PC-9 (cell line): ENCODE measurements at regions not wholly inside any gene's neighbourhood (a gene's known extent, or its start where the extent isn't known, plus 50 kb on each side); places are given as distances from the start of the nearest gene placed in this dataset.
"Not testable (repeated sequence)": the region's sequence is repeated elsewhere in the genome, so short reads cannot be mapped to it uniquely, and the experiment has no call there.

ENCODE experiments used
- BruUV-seq: library from RNA; stranded (reverse); fragments of 400-500 nt; replicated peaks from 2 replicates; lab custom pipeline; 2021; lab: Mats Ljungman, UMichigan
- CTCF ChIA-PET: fragments of 300-600 bp; sonication (Branson Sonifier 250); formaldehyde crosslinking; loops from one replicate; lab custom pipeline; 2022; ENCODE audit warnings: antibody characterized with exemption; lab: Charles Lee
- POLR2A ChIA-PET: fragments of 300-600 bp; sonication (Branson Sonifier 250); formaldehyde crosslinking; loops from one replicate; lab custom pipeline; 2022; ENCODE audit warnings: antibody characterized with exemption; ENCODE audit not compliant: unreplicated experiment; lab: Charles Lee
- DNase-seq, 2 experiments: peaks; one replicate each; pipeline versions ENCODE4 v3.0.0 to v3.0.0-alpha.2; 2015 to 2022; ENCODE audit warnings: mixed read lengths in 1 of 2
- H2AFZ ChIP-seq: fragments of 200-600 bp; sonication (generic); 2 replicates; pipeline ENCODE4 v1.8.1; 2017; ENCODE audit warnings: antibody characterized with exemption
- H3F3A ChIP-seq: fragments of 200-600 bp; sonication (generic); 2 replicates; pipeline ENCODE4 v1.8.1; 2017; ENCODE audit warnings: antibody characterized with exemption, mild to moderate bottlenecking, low read depth; ENCODE audit not compliant: insufficient read depth
- H3K27ac ChIP-seq: fragments of 200-600 bp; sonication (generic); 2 replicates; pipeline ENCODE4 v1.6.1; 2016; ENCODE audit warnings: mixed run types
- H3K27me3 ChIP-seq: fragments of 200-600 bp; sonication (generic); 2 replicates; pipeline ENCODE4 v1.6.1; 2016; ENCODE audit warnings: low read depth, mixed run types; ENCODE audit not compliant: insufficient read depth
- H3K36me3 ChIP-seq: fragments of 200-600 bp; sonication (generic); 2 replicates; pipeline ENCODE4 v1.6.1; 2016; ENCODE audit warnings: low read depth, mixed run types
- H3K4me1 ChIP-seq: fragments of 200-600 bp; sonication (generic); replicated peaks from 2 replicates; pipeline ENCODE4 v1.6.1; 2016; ENCODE audit warnings: mixed run types; ENCODE audit not compliant: insufficient read depth
- H3K4me2 ChIP-seq: fragments of 200-600 bp; sonication (generic); 2 replicates; pipeline ENCODE4 v1.6.1; 2017; ENCODE audit warnings: mixed run types
- H3K4me3 ChIP-seq: fragments of 200-600 bp; sonication (generic); 2 replicates; pipeline ENCODE4 v1.6.1; 2016; ENCODE audit warnings: mixed run types
- H3K79me2 ChIP-seq: fragments of 200-600 bp; sonication (generic); 2 replicates; pipeline ENCODE4 v1.6.1; 2017; ENCODE audit warnings: low read depth, mixed run types
- H3K9me2 ChIP-seq: fragments of 200-600 bp; sonication (generic); 2 replicates; pipeline ENCODE4 v1.8.1; 2017; ENCODE audit warnings: mild to moderate bottlenecking; ENCODE audit not compliant: insufficient read depth
- H3K9me3 ChIP-seq: fragments of 200-600 bp; sonication (generic); 2 replicates; pipeline ENCODE4 v1.8.1; 2016; ENCODE audit warnings: low read depth; ENCODE audit not compliant: insufficient read depth
- H4K20me1 ChIP-seq: fragments of 200-600 bp; sonication (generic); 2 replicates; pipeline ENCODE4 v1.8.1; 2017; ENCODE audit not compliant: insufficient read depth
- intact Hi-C: fragments of 100-400 bp; cut with micrococcal nuclease; formaldehyde crosslinking; loops from one replicate; pipeline ENCODE4 v1.10.0; 2022; ENCODE audit not compliant: unreplicated experiment

GRCh38 chr7:76956531-76956930 is 75.6 kb downstream of the SPDYE17 start:
- H3K4me1 ChIP-seq, H3F3A ChIP-seq, H4K20me1 ChIP-seq, H3K4me2 ChIP-seq, CTCF ChIA-PET, H3K9me3 ChIP-seq, H3K9me2 ChIP-seq, H3K27me3 ChIP-seq, H3K79me2 ChIP-seq, H3K4me3 ChIP-seq, H3K36me3 ChIP-seq, DNase-seq, H3K27ac ChIP-seq, POLR2A ChIA-PET, BruUV-seq, H2AFZ ChIP-seq, intact Hi-C loops: not testable (repeated sequence)

DNA sequence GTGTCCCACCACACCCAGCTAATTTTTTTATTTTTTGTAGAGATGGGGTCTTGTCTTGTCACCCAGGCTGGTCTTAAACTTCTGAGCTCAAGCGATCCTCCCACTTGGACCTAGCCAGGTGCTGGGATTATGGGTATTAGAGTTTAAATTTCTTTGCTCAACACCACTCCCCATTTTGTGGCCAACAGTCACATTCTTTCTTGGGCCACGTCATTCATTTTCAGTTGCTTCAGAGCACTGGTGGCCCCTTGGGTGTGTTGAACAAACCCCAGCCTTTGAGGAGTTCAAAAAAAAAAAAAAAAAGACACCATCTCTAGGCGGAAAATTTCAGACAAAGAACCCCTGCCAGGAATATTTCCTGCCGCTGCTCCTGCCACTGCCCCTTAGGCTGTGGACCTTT is 77.0 kb downstream of the SPDYE17 start:
- H3F3A ChIP-seq, BruUV-seq, intact Hi-C loops, H3K36me3 ChIP-seq, H2AFZ ChIP-seq, H3K79me2 ChIP-seq, H3K4me1 ChIP-seq, H3K4me3 ChIP-seq, H3K9me2 ChIP-seq, H3K9me3 ChIP-seq, H3K4me2 ChIP-seq, H3K27ac ChIP-seq, H4K20me1 ChIP-seq, POLR2A ChIA-PET, H3K27me3 ChIP-seq, CTCF ChIA-PET: not testable (repeated sequence)
- peak in 1 of 2 experiments; percentile 23 for DNase-seq

DNA sequence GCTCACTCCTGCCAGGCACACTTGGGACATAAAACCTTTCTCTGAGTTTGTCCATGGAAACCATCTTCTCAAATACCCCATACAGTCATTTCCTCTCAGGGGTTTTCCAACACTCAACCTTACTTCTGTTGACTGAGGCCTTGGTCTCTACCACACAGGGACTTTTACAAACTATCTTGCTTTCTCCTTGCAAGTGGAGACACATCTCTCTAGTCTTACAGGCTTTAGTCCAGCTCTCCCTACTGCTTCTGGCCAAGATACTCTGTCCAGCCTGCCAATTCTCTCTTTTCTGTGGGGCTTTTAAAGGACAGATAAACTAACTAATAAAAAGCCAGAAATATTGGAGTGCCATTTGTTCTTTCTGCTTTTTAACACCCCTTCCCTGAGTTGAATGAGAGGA is 87.6 kb downstream of the SPDYE17 start:
- H3K27me3 ChIP-seq, H3K9me3 ChIP-seq, H3K36me3 ChIP-seq, POLR2A ChIA-PET, H3K4me3 ChIP-seq, H3K27ac ChIP-seq, H2AFZ ChIP-seq, CTCF ChIA-PET, intact Hi-C loops, H3K79me2 ChIP-seq, H3K4me2 ChIP-seq, BruUV-seq, H3F3A ChIP-seq, H3K4me1 ChIP-seq, H4K20me1 ChIP-seq, H3K9me2 ChIP-seq, DNase-seq: not testable (repeated sequence)

DNA sequence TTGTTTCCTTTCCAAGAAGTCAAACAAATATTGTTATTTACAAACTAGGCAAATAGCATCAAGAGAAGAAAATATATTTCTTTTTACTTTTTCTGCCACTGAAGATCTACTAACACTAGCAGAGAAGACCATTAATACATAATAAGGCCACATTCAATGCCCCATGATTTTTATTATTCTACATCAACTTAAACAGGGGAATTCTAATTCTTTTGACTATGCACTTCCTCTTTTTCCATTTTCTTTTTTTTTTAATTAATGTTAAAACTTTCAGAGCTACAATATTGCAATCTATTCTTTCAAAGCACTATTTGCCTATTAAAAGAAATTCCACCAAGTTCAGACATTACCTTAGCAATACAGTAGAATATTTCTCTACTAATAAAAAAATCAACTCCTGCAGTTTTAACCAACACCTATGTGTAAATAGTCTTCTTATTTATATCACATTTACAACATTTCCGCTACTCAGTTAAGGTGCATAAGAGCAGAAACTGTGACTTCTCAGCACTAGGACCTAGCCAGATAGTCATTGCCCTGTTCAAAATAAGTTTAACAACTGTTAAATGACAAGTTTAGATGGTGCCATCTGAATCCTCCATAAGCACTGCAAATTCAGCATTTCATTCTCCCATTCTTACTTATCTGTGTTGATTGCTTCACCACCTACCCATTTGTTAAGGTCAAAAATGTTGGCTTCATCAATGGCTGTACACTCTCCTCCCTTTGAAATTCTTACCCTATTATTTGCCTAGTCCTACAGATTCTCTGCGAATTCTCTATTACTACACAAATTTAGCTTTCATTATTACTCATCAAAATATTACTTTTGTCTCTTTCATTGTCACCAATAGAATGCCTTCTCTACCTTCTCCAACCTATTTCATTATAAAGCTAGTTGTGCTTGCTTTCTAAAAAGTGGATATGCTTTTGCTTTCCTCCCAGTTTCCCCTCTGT is 90.1 kb downstream of the SPDYE17 start:
- intact Hi-C loops, H3K79me2 ChIP-seq, H3K4me2 ChIP-seq, DNase-seq, H3K27me3 ChIP-seq, H3F3A ChIP-seq, H2AFZ ChIP-seq, POLR2A ChIA-PET, H3K27ac ChIP-seq, H3K9me2 ChIP-seq, H3K4me3 ChIP-seq, H3K9me3 ChIP-seq, CTCF ChIA-PET, H4K20me1 ChIP-seq, H3K36me3 ChIP-seq, H3K4me1 ChIP-seq, BruUV-seq: not testable (repeated sequence)

GRCh38 chr7:76937781-76938180 is 94.4 kb downstream of the SPDYE17 start:
- H3K9me3 ChIP-seq, POLR2A ChIA-PET, H3K79me2 ChIP-seq, H3K4me3 ChIP-seq, H3K4me2 ChIP-seq, H3K4me1 ChIP-seq, H4K20me1 ChIP-seq, H3K9me2 ChIP-seq, intact Hi-C loops, H3K27ac ChIP-seq, H3K27me3 ChIP-seq, DNase-seq, H3F3A ChIP-seq, H2AFZ ChIP-seq, BruUV-seq, CTCF ChIA-PET, H3K36me3 ChIP-seq: not testable (repeated sequence)

- BruUV-seq, H4K20me1 ChIP-seq, H3F3A ChIP-seq, H3K79me2 ChIP-seq, H3K9me3 ChIP-seq, H3K4me1 ChIP-seq, H3K27ac ChIP-seq, H3K9me2 ChIP-seq, H3K4me3 ChIP-seq, POLR2A ChIA-PET, H3K4me2 ChIP-seq, H3K36me3 ChIP-seq, CTCF ChIA-PET, H3K27me3 ChIP-seq, DNase-seq, H2AFZ ChIP-seq, intact Hi-C loops: not testable (repeated sequence)
Measured at GRCh38 chr7:76937330-76937729, 94.8 kb downstream of the SPDYE17 start.

DNA sequence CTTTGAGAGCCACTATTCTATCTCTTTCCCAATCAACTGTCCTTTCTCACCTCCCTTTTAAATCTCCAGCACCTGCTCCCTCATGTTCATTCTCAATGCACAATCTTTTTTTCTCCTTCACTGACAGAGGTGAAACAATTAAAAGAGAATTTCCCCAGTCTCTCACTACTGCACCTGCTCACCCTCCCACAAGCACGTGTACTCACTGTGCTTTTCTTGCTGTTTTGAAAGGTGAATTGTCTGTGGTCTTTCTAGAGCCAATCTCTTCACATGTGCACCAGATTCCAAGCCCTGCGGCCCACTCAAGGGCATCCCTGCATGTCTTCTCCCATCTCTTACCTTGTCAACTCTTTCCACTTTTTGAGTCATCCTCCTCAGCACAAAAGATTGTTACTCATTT is 95.8 kb downstream of the SPDYE17 start:
- POLR2A ChIA-PET, H3K27ac ChIP-seq, H3K9me2 ChIP-seq, H3K4me2 ChIP-seq, H3K36me3 ChIP-seq, CTCF ChIA-PET, H3K27me3 ChIP-seq, BruUV-seq, H3K79me2 ChIP-seq, intact Hi-C loops, H3F3A ChIP-seq, H3K9me3 ChIP-seq, H4K20me1 ChIP-seq, DNase-seq, H3K4me3 ChIP-seq, H3K4me1 ChIP-seq, H2AFZ ChIP-seq: not testable (repeated sequence)
